ENCODE measurements at regions not wholly inside any gene's neighbourhood (a gene's known extent, or its start where the extent isn't known, plus 50 kb on each side); places are given as distances from the start of the nearest gene placed in this dataset.

- Histone ChIP-seq H3K36me3 (no peaks in the 10 kb centered on the region), H3K4me3 (no peak overlapping the region), H3K9me3 (ENCODE audit: low read depth) (no peaks in the 10 kb centered on the region), H3K4me1 (ENCODE audit: low read depth) (no peaks in the 10 kb centered on the region), H3K27ac (no peak overlapping the region), H3K27me3 (no peaks in the 10 kb centered on the region)
- TF ChIP-seq, protein P1, sequence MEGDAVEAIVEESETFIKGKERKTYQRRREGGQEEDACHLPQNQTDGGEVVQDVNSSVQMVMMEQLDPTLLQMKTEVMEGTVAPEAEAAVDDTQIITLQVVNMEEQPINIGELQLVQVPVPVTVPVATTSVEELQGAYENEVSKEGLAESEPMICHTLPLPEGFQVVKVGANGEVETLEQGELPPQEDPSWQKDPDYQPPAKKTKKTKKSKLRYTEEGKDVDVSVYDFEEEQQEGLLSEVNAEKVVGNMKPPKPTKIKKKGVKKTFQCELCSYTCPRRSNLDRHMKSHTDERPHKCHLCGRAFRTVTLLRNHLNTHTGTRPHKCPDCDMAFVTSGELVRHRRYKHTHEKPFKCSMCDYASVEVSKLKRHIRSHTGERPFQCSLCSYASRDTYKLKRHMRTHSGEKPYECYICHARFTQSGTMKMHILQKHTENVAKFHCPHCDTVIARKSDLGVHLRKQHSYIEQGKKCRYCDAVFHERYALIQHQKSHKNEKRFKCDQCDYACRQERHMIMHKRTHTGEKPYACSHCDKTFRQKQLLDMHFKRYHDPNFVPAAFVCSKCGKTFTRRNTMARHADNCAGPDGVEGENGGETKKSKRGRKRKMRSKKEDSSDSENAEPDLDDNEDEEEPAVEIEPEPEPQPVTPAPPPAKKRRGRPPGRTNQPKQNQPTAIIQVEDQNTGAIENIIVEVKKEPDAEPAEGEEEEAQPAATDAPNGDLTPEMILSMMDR (IDR thresholded peaks at IDR 0.05; ENCODE audit: low read depth, low read length) = no peak
- DNase-seq (ENCODE audit: low read depth in 1 of 2, low spot score in 1 of 2) = no peak
Measured at GRCh38 chr5:74363603-74364205, 276.8 kb downstream of the ENC1 start.

DNA sequence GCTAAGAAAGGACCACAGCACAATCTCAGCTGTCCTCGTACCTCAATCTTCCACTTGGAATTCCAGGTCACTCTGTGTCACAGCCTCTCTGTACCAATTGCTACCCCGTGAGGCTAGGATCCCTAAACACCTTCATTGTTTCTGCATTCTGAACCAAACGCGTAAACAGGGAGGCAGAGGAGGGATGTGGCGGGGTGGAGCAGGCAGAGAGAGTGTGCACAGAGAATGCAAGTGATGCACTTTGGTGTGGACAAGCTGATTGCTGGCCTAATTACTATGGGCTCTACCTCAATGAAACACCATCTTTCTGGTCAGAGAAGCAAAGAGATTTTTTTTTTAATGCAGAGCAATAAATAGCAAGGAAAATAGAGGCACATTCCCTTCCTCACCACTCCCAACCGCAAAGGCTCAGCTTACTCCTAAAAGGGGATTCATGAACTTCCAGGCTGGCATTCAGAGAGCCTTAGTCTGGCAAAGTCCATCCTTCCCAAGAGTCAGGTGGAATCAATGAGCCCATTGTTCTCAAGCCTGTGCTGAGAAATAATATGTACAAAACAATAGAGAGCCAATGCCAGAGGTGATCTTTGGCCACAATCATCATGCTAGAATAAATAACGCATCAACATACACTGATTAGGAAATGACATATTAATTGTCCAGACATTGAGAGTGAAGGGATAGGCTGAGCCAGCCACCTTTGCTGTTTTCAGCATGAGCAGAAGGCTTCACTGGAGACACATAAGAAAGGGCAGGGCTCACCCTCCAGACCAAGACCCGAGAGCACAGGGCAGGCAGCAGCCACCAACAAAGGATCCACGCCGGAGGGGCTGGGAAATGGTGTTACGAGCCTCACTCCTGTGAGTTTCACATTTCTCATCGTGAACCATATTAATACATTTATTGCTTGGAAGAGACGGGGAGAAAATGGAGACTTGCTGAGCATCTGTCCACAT lies 278.8 kb downstream of the ENC1 start:
- Histone ChIP-seq H3K27me3 (no peaks in the 10 kb centered on the region), H3K4me3 (no peak overlapping the region), H3K27ac (no peak overlapping the region), H3K4me1 (ENCODE audit: low read depth) (no peaks in the 10 kb centered on the region), H3K9me3 (ENCODE audit: low read depth) (no peaks in the 10 kb centered on the region), H3K36me3 (no peaks in the 10 kb centered on the region)
- TF ChIP-seq, protein P1 (IDR thresholded peaks at IDR 0.05; ENCODE audit: low read depth, low read length) = no peak
- no peak for DNase-seq (ENCODE audit: low read depth in 1 of 2, low spot score in 1 of 2)

GRCh38 chr5:74360535-74361210 lies 279.9 kb downstream of the ENC1 start:
- Histone ChIP-seq H3K27me3 (no peaks in the 10 kb centered on the region), H3K9me3 (ENCODE audit: low read depth) (no peaks in the 10 kb centered on the region), H3K27ac (no peak overlapping the region), H3K36me3 (no peaks in the 10 kb centered on the region), H3K4me1 (ENCODE audit: low read depth) (no peaks in the 10 kb centered on the region), H3K4me3 (no peak overlapping the region)
- peak in 1 of 2 donors; percentile 43 for DNase-seq (ENCODE audit: low read depth in 1 of 2, low spot score in 1 of 2)
- TF ChIP-seq, protein P1 (IDR thresholded peaks at IDR 0.05; ENCODE audit: low read depth, low read length) = no peak

DNA sequence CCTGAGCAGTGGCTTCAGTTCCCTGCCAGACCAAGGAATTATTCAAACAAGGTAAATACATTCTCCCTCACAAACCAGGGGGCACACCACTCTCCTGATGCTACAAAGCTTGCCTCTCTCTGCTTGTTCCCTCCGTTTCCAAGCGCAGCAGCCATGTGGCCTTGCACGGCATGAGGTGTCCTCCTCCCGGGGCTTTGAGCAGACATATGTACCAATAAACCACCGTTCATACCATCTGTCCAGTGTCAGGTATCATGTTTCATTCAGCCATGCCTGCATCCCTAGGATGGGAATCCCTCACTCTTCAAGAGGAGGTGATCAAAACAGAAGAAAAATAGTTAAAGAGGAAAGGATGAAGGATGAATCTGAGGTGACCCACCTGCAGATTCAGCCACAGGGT lies 282.7 kb downstream of the ENC1 start:
- Histone ChIP-seq H3K27me3 (no peaks in the 10 kb centered on the region), H3K4me3 (no peak overlapping the region), H3K27ac (no peak overlapping the region), H3K4me1 (ENCODE audit: low read depth) (no peaks in the 10 kb centered on the region), H3K36me3 (no peaks in the 10 kb centered on the region), H3K9me3 (ENCODE audit: low read depth) (no peaks in the 10 kb centered on the region)
- TF ChIP-seq, protein P1 (IDR thresholded peaks at IDR 0.05; ENCODE audit: low read depth, low read length) = no peak
- no peak for DNase-seq (ENCODE audit: low read depth in 1 of 2, low spot score in 1 of 2)

DNA sequence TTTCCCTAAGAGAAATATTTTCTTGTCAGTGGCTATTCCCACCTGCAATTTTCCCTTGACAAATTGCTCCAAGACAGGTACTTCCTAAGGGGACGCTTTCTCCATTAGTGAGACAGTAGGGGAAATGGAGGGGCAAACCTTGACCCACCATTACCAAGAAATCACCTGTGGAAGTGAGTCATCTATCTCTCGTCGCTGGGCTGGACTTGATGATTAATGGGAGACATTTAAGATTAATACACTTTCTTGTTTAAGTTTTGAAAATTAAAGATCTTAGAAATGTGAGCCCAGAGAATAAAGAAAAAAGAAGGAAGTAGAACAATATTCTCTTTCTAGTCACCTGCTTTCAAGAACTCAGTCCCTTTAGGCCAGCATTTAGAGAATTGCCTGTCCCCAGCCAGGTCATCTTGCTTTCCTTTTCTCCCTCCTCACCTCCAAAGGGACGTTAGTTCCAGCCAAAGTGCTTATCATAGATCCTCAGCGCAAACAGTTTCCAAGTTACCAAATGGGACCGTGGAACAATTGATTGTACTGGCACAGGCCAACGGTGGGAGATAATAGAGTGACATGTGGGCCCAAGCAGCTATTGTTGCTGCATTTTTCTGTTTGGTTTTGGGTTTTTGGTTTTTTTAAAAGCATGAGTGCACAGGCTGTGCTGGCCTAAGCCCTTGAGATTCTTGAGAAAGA lies 284.4 kb downstream of the ENC1 start:
- H3K27me3 ChIP-seq = no peaks in the 10 kb centered on the region

More for the DNA sequence above, 284.4 kb downstream of the ENC1 start:
- no peaks in the 10 kb centered on the region for H3K4me1 ChIP-seq (ENCODE audit: low read depth)
- H3K9me3 ChIP-seq (ENCODE audit: low read depth) = no peaks in the 10 kb centered on the region
- H3K36me3 ChIP-seq = no peaks in the 10 kb centered on the region
- no peak overlapping the region for H3K4me3 ChIP-seq
- H3K27ac ChIP-seq = no peak overlapping the region
- TF ChIP-seq, protein P1 (IDR thresholded peaks at IDR 0.05; ENCODE audit: low read depth, low read length) = no peak
- no peak for DNase-seq (ENCODE audit: low read depth in 1 of 2, low spot score in 1 of 2)

Measured in cardiac muscle cell (in vitro differentiated cells and primary cell).